GM21381 (cell line): ENCODE measurements at regions not wholly inside any gene's neighbourhood (a gene's known extent, or its start where the extent isn't known, plus 50 kb on each side); places are given as distances from the start of the nearest gene placed in this dataset.
"Not testable (repeated sequence)": the region's sequence is repeated elsewhere in the genome, so short reads cannot be mapped to it uniquely, and the experiment has no call there.

Source experiments
- ATAC-seq: cut with Tn5 transposase; IDR thresholded peaks from one replicate; pipeline ENCODE4 v1.9.1; 2021; ENCODE audit warnings: mild to moderate bottlenecking, moderate library complexity; ENCODE audit not compliant: unreplicated experiment

DNA sequence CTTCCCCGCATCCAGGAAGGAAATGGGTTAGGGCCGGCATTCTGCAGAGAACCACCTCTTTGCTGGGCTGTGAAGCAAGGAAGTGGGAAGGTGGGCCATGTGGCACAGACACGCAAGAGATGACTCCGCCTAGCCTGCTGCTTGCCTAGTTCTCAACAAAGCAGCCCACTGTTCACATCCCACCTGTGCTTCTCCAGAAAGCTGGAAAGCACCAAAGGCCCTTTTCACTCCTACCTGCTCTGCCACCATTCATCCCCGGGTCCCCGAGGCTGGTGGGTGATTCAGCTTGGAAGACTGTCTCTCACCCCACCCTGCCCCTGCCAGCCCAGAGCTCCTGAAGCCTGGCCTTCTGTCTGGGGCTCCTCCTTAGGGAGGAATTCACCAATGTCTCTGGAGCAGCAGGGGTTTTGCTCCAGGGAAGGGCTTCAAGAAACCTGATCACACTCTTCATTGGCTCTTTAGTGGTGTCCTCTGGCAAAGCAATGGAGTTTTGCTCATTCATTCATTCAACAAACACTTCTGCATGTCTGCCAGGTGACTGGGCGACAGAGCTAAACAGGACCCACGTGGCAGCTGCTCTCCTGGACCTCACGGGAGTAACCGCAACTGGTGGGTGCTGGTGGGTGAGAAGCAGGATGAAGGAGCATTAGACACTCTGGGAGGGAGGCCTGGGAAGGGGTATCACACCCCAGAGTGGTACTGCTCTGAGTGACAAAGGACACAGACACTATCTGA, 145.4 kb upstream of the TLE3 start:
- ATAC-seq = no peak

DNA sequence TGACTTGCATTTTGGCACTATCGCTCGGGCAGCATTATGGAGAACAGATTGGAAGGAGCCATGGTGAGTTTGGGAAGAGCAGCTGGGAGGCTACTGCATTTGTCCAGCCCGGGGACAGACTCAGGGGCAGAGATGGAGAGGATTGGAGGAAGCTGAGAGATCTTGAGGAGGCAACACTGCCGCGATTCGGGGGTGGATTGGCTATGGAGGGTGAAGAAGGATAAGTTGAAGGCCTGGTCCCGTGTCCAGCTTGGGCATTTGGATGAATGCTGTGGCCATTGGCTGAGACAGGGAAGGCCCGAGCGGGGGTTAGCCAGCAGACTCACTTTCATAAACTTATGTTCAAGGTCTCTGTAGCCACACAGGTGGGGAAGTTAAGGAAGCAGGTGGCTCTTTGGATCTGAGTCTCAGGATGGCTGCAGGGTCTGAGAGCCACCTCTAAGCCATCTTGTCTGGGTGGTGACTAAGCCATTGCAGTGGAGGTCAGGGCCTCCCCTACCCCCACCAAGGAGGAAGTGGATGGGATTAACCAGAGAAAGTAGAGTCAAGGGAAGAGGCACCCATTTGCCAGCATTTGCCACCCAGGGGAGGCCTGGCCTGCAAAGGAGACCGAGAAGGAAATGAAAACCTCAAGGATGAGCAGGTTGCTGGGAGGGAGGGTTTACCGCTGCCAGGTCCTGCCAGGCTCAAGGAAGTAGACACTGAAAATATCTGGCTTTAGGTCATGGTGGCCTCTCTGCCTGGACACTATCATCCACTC, 144.0 kb upstream of the TLE3 start:
- ATAC-seq = no peak

DNA sequence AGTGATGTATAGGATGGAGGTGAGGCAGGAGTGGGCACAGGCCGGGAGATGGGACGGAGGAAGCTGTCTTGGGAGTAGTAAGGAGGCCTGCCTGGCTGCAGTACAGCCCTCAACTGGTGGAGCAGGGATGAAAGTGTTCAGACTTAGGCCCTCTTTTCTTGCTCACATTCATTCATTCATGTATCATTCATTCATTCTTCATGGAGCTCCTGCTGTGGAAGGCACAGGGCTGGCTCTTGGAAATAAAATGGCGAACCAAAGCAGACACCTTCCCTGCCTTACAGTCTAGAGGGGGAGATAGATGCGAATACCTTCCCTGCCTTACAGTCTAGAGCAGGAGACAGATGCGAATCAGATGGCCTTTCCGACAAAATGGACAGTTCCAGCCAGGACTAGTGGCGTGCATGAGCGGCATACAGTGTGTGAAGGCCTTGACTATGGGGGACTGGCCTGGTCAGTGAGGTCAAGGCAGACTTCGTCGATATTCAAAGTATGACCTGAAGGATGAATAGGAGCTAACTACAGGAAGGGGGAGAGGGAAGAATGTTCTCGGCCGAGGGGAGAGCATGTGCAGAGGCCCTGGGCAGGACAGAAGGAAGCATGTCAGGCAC, 143.2 kb upstream of the TLE3 start:
- ATAC-seq = no peak

DNA sequence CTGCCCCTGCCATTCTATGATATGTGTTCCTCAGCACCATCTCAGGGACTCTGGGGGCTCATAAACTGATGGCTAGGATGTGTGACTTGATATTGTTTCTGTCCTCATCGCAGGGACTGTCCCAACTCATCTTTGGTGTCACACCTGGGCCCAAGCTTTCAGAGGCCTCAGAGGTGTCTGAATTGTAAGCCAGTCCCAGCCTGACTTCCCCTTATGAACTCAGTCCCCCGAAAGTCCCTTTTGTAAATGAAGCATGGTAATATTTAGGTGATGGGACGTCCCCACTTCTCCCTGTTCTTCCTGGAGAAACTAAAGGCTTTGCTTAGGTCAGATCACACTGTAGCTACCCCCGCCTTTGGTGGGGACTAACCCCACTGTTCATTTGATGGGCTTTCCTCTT, 142.4 kb upstream of the TLE3 start:
- ATAC-seq = peak; percentile 58

DNA sequence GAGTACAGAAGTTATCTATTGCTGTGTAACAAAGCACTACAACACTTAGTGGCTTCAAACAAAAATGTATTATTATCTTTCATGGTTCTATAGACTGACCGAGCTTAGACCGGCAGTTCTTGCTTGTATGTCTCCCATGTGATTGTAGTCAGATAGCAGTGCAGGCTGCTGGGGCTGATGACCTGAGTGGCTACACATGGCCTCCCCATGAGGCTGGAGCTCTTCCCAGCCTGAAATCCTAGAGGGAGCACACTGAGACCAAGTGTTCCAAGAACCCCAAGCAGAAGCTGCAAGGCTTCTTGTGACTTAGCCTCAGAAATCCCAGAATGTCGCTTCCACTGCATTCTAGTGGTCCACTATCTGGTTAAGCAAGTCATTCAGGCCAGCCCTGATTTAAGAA, 141.2 kb upstream of the TLE3 start:
- no peak for ATAC-seq

DNA sequence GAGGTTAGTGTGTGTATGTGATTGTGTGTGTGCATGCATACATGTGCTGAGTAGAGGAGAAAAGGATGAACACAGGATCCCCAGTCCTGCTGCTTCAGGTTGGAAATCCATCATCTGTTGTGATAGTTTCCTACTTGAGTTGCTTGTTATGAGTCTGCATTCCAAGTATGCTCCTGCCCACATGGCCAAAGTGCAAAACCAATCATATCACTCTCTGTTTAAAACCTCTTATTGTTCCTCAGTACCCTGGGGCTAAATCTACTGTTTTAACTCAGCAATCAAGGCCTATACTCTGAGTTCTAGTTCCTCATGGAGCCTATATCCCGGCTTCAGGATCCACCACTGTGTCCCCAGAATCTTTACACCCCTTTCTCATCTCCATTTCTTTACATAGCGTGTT, 139.9 kb upstream of the TLE3 start:
- ATAC-seq = no peak

DNA sequence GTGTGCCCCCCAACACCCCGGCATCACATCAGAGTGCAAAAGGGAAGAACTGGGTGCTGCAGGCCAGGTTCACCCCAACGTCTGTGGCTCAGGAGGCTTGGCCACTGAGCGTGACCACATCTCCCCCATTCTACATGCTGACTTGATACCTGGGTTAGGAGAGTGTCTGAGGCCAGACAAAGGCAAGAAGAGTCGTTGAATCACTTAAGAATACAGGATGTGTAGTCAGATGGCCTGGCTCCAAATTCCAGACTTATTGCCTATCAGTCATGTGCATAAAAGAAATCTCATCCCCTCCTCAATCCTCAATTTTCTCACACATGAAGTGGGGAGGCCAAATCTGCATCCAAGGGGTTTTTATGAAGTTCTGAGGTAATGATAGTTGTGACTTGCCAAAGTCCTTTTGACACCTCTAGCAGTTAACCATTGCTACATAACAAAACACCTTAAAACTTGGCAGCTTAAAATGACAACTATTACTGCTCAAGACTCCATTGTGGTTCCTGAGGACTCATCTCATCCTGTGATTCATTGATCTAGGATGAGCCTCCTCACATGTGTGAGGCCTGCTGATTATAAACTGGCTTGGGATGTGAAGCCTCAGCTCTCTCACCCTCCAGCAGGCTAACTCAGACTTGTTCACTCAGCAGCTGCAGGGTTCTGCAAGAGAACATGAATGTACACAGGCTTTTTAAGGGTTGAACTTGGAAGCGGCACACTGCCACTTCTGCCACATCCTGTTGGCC, 138.8 kb upstream of the TLE3 start:
- ATAC-seq = no peak

DNA sequence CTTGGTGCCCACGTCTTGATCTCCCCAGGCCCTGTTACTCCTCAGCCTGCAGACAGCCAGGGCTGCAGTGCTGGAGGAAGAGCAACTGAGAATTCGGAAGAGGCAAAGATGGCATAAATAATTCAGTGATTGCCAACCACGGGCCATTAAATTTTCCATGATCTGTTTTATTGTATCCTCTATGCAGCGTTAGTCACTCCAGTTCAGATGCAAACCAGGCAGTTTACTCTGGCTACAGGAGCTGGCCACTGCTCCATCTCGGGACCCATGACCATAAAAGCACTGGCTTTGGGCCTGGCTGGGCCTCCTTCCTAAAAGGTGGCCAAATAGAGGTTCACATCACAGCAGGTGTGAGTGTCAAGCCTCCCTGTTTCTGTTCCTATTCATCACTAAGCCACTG, 137.6 kb upstream of the TLE3 start:
- no peak for ATAC-seq

DNA sequence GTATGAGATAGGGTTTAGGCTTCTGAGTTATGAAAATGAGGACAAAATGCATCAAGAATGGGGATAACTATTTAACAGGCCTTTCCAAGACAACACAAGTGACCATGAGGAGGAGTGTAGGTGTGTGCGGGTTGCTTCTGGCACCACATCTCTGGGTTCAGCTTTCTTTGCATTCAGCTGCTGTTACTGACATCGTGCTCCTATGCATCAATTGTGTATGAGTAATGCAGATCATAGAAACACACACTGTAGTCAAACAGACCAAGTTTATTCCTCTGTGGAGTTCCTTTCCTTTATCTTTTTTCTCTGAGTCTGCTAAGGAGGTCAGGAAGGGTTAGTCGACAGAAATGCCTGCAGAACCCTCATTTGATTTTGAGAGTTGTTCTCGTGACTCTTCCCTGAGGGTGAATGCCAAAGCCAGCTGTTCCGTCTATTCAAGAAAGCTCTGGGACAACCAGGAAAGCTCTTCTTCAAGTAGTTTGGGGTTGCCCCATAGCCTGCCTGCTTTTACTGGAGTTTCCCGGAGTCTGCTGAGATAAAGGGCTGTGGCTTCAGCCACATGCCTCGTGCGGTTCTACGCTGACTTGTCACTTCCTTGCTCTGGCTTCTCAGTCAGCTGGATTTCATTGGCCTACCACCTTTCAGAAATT, 136.7 kb upstream of the TLE3 start:
- no peak for ATAC-seq

DNA sequence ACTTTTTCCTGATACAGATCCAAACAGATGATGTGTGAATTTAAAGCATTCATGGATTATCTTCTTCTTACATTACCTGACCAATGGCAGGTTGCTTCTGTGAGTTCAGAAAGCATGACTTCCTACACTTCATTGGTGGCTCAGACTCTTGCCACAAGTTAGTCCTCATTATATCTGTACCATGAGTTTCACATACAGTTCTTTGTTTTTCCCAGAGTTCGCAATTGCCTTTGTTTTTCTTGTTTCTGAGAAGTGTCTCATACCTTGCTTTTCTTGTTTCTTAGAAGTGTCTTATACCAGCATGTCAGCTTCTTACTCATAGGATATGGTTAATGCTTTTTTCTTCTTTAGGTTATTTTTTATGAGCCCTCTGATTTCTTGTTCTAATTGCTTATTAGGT, 133.8 kb upstream of the TLE3 start:
- ATAC-seq = no peak

DNA sequence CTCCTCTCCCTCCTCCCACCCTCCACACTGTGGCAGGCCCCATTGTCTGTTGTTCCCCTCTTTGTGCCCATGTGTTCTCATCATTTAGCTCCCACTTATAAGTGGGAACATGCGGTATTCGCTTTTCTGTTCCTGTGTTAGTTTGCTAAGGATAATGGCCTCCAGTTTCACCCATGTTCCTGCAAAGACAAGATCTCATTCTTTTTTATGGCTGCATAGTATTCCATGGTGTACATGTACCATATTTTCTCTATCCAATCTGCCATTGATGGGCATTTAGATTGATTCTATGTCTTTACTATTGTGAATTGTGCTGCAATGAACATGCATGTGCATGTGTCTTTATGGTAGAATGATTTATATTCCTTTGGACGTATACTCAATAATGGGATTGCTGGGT, 130.2 kb upstream of the TLE3 start:
- not testable (repeated sequence) for ATAC-seq

DNA sequence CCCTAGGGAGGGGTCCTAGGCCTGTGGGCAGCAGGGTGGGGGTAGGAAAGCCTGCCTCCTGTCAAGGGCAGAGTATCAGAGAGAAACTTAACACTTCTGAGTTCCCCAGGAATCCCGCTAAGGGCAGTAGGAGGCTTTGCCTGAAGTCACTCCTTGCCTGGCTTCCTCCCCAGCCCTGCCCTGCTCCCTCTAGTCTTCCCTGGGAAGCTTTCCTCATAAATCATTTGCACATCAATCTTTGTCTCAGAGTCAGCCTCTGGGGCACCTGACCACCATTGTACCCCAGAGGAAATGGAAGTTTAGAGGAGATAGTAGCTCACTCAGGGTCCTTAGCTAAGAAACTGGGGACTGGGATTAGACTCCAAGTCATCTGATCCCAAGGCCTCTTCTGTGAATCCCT, 129.4 kb upstream of the TLE3 start:
- no peak for ATAC-seq

DNA sequence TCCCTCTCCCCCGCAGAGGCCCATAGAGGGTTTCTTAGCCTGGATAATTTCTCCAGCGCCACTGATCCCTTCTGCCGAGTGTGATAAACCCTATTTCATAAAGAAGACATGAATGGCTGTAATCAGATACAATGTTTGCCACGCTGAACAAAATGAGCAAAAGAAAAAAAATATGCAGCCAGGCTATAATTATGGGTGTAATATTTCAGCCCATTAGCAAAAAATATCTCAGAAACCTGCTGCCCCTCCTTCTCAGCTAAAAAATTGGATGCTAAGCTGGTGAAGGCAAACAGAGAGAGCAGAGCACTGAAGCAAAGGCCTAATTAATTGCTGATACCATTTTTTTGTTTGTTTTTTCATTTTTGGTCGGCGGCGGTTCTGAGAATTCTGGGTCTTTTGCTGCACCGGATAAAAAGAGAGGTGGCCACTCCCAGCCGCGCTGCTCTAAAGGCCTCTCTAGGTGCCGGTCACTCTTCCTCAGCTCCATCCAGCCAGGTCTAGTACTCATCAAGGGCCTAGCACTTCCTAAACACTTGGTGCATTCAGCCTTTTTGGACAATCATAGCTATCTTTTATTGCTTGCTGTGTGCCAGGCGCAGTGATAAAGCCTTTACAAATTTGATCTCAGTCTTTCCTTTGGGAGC, 128.7 kb upstream of the TLE3 start:
- ATAC-seq = no peak

DNA sequence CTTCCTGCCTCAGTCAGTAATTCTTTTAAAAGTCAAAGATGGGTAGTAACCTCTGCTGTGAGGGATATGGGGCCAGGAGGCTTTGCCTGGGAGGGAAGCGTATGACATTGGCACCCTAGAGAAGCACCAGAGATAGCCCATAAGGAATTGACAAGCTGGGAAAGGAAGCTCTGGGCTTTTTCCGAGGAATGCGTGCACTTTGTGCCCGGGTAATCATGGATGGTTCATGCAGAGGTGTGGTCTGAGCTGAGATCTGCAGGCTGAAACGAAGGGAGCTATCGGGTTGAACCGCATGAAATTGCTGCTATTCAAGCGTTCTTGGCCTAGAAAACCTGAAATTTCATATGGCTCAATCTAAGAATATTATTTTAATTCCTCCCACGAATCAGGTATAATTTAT, 127.7 kb upstream of the TLE3 start:
- no peak for ATAC-seq

DNA sequence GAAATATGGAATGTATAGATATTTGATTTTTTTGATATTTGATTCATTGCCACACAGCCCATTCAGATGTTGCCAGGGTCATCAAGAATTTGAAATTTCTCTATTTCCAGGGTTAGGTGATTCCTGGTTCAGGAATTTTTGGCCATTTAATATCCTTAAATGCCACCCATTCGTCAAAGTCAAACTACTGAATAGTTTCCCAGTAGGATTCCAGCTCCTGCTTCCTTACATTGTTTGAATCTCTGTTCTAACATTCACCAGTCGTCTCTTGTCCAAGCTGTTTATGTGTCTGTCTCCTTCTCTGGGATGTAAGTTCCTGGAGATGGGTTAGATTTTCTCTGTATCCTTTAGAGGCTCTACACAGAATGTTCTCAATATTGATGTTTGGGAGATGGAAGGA, 124.9 kb upstream of the TLE3 start:
- no peak for ATAC-seq

DNA sequence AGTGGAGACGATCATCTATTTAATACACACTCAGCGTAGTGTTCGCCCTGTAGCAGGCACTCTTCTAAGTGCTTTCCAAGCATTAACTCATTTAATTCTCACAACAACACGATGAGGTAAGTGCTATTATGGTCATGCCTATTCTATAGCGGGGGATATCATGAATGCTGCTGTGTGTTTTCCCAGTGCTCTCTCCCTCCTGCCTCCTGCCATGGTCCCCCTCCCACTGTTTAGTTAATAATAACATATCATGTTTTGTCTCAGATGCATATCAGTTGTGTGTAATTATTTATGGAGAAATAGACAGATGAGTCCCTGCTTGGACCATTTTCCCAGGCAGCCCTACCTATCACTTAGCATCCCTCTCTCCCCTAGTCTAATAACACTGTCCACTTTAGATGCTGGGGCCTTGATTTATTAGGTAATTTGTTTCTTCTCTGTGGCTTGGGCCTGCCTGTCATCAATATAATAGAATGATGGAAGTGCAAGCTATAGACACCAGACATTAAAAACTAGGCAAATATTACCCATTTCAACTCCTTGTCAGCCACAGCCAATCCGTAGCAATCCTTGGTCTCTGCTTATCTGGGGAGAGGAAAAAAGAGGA, 122.9 kb upstream of the TLE3 start:
- no peak for ATAC-seq

DNA sequence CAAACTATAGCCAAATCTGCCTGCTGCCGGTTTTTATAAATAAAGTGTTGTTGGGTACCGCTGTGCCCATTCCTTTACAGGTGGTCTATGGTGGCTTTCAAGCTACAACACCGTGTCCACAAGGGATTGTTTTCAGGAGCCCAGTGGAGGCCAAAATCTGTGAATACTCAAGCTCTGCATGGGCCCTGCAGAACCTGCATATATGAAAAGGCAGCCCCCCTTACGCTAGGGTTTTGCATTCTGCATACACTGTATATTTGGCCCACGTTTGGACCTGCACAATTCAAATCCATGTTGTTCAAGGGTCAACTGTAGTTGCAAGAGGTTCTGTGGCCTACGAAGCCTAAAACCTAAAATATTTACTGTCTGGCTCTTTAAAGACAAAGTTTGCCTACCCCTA, 122.2 kb upstream of the TLE3 start:
- no peak for ATAC-seq

DNA sequence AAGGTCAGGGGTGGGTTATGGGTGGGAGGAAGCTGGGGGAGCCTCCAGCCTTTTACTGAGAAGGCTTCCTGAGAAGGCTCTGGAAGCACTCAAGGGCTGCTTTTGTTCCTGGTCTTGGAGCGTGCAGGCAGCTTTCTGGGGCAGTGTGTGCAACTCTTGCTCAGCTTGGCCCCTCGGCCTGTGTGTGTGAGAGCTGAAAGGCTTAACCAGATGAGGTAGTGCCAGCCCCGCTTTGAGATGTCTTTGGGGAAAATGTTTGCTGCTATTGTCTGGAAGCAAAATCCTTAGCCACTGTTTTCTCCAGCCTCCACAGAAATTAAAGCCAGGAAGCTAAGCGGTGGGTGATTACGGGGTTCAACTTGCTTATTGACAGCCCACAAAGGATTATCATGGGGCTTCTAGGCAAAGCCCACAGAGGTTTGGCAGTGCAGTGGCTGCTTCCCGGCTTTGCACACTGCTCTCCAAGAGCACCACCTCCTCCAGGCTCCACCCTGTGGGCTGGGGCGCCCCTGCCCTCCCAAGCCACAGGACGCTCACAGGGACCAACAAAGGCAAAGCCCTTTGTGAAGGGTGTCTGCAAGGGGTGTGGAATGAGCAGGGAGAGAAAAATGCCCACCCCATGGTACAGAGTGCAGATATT, 121.7 kb upstream of the TLE3 start:
- ATAC-seq = no peak
